ENCODE measurements at regions not wholly inside any gene's neighbourhood (a gene's known extent, or its start where the extent isn't known, plus 50 kb on each side); places are given as distances from the start of the nearest gene placed in this dataset.

GRCh38 chr1:37423810-37424209, 50.6 kb upstream of the ZC3H12A start:
- H3K4me1 Mint-ChIP-seq: peaks cover 2% of the 10 kb centered on the region; the same call in 1 of the 3 replicates

More at GRCh38 chr1:37423810-37424209, 50.6 kb upstream of the ZC3H12A start:
- Histone ChIP-seq H3K27ac (ENCODE audit: low read depth) (no peak overlapping the region), H3K9me2 (ENCODE audit: insufficient read depth) (no peaks in the 10 kb centered on the region), H3K36me3 (ENCODE audit: insufficient read depth) (no peaks in the 10 kb centered on the region), H3K27me3 (ENCODE audit: insufficient read depth) (no peaks in the 10 kb centered on the region), H4K20me1 (replicated peaks; ENCODE audit: insufficient read depth) (no peaks in the 10 kb centered on the region), H3K4me1 (ENCODE audit: insufficient read depth) (no peaks in the 10 kb centered on the region), H3F3A (replicated peaks; ENCODE audit: low read depth) (no peaks in the 10 kb centered on the region), H3K4me3 (no peak overlapping the region), H2AFZ (no peak overlapping the region), H3K4me2 (no peak overlapping the region), H3K79me2 (replicated peaks; ENCODE audit: insufficient read depth) (no peaks in the 10 kb centered on the region)
- H3K27ac Mint-ChIP-seq: no peak overlapping the region
- DNase-seq (ENCODE audit: low spot score) (no peak), ATAC-seq (no peak)
- peaks cover 18% of the 10 kb centered on the region for H3K27me3 Mint-ChIP-seq (ENCODE audit: insufficient read depth, low read depth, poor library complexity)
- no peak for TF ChIP-seq JUNB (IDR thresholded peaks at IDR 0.05; ENCODE audit: unreplicated experiment)
- TF ChIP-seq POLR2AphosphoS5 (IDR thresholded peaks at IDR 0.05; ENCODE audit: low read depth): no peak
- no peak for TF ChIP-seq ZNF462 (CRISPR knock-in tag; IDR thresholded peaks at IDR 0.05)
- TF ChIP-seq EZH2phosphoT487 (IDR thresholded peaks at IDR 0.05; ENCODE audit: unreplicated experiment): no peak
- no peak for TF ChIP-seq CTCF (conservative IDR thresholded peaks at IDR 0.05; ENCODE audit: low read depth in 2 of 2)
- TF ChIP-seq, protein P1, sequence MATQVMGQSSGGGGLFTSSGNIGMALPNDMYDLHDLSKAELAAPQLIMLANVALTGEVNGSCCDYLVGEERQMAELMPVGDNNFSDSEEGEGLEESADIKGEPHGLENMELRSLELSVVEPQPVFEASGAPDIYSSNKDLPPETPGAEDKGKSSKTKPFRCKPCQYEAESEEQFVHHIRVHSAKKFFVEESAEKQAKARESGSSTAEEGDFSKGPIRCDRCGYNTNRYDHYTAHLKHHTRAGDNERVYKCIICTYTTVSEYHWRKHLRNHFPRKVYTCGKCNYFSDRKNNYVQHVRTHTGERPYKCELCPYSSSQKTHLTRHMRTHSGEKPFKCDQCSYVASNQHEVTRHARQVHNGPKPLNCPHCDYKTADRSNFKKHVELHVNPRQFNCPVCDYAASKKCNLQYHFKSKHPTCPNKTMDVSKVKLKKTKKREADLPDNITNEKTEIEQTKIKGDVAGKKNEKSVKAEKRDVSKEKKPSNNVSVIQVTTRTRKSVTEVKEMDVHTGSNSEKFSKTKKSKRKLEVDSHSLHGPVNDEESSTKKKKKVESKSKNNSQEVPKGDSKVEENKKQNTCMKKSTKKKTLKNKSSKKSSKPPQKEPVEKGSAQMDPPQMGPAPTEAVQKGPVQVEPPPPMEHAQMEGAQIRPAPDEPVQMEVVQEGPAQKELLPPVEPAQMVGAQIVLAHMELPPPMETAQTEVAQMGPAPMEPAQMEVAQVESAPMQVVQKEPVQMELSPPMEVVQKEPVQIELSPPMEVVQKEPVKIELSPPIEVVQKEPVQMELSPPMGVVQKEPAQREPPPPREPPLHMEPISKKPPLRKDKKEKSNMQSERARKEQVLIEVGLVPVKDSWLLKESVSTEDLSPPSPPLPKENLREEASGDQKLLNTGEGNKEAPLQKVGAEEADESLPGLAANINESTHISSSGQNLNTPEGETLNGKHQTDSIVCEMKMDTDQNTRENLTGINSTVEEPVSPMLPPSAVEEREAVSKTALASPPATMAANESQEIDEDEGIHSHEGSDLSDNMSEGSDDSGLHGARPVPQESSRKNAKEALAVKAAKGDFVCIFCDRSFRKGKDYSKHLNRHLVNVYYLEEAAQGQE (IDR thresholded peaks at IDR 0.05; ENCODE audit: unreplicated experiment): no peak
- TF ChIP-seq ZNF114 (CRISPR knock-in tag; IDR thresholded peaks at IDR 0.05): no peak
- TF ChIP-seq CREB1 (CRISPR knock-in tag; IDR thresholded peaks at IDR 0.05; ENCODE audit: low read depth): no peak
- TF ChIP-seq STAT1 (IDR thresholded peaks at IDR 0.05; ENCODE audit: unreplicated experiment): no peak
- TF ChIP-seq ZNF331 (CRISPR knock-in tag; IDR thresholded peaks at IDR 0.05; ENCODE audit: low read depth): no peak
- H3K9me3 Mint-ChIP-seq: no peaks in the 10 kb centered on the region
- no peak overlapping the region; the same call in 2 of the 3 replicates for H3K4me3 Mint-ChIP-seq
- no peaks in the 10 kb centered on the region for H3K36me3 Mint-ChIP-seq (ENCODE audit: low read depth)
